ENCODE measurements at regions not wholly inside any gene's neighbourhood (a gene's known extent, or its start where the extent isn't known, plus 50 kb on each side); places are given as distances from the start of the nearest gene placed in this dataset.

DNA sequence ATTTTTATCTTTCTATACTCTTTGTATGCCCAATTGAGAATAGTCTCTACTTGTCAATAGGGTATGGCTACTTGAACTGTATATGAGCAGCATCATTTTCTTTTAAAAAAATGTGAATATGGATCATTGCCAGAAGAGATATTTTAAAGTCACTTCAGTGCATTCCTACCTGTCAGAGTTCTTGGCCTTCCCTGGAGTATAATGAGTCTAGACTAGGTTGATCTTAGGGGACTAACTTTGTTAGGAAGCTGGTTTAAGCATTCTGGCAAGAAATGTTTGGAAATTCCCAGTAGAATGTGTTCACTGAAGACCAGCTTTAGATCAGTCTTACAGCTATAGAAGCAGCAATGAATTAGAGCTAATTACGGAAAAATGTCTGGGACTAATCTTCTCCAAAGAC, 178.2 kb downstream of the FAT4 start:
- in situ Hi-C loops (cut with HindIII; ENCODE audit: low pct_unique_long_range_greater_than_20kb, low sequenced_read_pairs) = no loop called here
- no peak for DNase-seq (ENCODE audit: low read depth)

DNA sequence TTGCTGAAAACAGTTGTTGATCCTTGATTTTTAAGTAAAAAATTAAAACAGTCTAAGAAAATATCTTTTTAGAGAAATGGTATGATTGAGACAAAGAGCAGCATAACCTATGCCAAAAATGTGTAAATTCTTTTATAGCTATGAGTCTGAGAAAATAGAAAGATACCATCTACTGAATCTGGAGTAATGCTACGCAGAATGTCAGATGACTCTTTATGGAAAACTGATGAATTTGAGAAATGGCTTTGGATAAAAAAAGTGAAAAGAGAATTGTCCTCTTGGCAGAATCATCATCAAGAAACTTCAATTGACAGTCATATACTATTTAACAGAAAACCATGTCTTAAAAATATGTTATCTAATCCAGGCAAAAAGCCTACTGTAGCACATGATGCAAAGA, 183.1 kb downstream of the FAT4 start:
- in situ Hi-C loops (cut with HindIII; ENCODE audit: low pct_unique_long_range_greater_than_20kb, low sequenced_read_pairs) = no loop called here
- DNase-seq (ENCODE audit: low read depth) = no peak

DNA sequence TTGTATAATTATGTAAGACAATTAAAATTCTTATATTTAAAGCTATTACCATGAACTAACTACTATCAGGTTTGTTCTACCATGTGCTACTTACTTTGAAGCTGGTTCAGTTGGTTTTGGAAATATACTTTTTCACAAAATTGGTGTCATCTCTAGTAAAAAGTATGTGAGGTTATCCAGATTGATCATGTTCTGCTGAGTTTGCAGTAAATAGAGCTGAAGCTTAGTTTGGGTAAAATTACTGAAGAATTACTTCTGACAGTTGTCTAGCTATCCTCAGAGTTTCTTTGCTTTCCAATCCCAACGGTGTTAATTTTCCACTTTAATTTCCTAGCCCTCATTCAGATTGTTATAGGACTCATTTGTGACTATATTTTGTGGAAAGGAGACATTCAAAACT, 184.2 kb downstream of the FAT4 start:
- in situ Hi-C loops (cut with HindIII; ENCODE audit: low pct_unique_long_range_greater_than_20kb, low sequenced_read_pairs) = no loop called here
- no peak for DNase-seq (ENCODE audit: low read depth)

DNA sequence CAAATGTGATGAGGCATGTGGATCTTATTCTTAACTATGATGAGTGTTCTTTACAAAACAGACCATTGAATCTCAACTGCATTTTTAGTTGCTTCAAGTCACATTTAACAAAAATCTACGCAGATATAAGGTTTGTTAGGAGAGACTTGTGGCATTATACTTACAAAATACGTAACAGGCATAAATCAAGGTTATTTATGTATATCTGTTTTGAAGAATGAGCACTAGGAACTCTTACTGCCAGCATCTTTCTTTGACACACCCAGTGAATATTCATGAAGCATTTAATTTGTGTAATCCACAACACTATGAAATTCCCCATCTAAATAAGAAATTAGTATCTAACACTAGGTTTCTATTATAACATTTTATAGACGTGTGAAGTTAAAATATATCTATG, 186.3 kb downstream of the FAT4 start:
- in situ Hi-C loops (cut with HindIII; ENCODE audit: low pct_unique_long_range_greater_than_20kb, low sequenced_read_pairs) = no loop called here
- no peak for DNase-seq (ENCODE audit: low read depth)

GRCh38 chr4:125501568-125501967, 186.8 kb downstream of the FAT4 start:
- in situ Hi-C loops (cut with HindIII; ENCODE audit: low pct_unique_long_range_greater_than_20kb, low sequenced_read_pairs) = no loop called here

DNA sequence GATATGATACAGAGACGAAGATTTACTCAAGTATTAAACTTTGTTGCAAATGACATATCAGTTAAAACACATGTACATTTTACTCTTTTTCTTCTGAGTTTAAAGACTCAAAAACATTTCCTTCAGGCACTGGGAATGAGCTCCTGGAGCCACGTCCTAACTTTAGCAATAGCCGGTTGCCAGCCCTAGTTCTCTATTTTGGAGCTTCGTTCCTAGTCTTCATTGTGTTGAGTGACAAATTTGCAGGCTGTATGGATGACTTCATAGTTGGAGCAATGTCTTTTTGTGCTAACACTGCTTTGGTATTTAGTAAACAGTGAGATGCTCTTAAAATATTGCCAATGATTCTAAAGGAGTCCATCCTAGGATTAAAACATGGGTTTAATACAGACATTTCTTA, 190.9 kb downstream of the FAT4 start:
- DNase-seq (ENCODE audit: low read depth) = no peak
- in situ Hi-C loops (cut with HindIII; ENCODE audit: low pct_unique_long_range_greater_than_20kb, low sequenced_read_pairs) = no loop called here

More at GRCh38 chr4:125501568-125501967, 186.8 kb downstream of the FAT4 start:
- DNase-seq (ENCODE audit: low read depth) = no peak

DNA sequence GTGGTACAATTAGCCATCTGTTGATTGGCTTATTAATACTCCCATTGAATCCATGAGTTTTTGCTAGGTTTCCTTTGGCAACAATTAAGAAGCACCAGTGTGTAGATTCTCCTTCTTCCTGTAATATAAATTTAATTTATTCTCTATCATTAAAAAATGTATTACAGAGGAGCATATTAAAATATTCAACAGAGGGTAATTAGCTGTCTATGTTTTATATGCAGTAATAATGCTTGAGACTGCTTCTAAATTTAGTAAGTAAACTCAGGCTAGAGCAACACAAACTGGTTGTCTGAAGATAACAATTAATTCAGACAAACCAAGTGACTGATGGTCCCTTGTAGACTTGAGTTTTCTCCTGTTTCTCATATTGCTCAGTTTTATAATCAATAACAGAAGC, 192.4 kb downstream of the FAT4 start:
- in situ Hi-C loops (cut with HindIII; ENCODE audit: low pct_unique_long_range_greater_than_20kb, low sequenced_read_pairs) = no loop called here
- no peak for DNase-seq (ENCODE audit: low read depth)

GRCh38 chr4:125511715-125512114, 197.0 kb downstream of the FAT4 start:
- in situ Hi-C loops (cut with HindIII; ENCODE audit: low pct_unique_long_range_greater_than_20kb, low sequenced_read_pairs) = no loop called here
- no peak for DNase-seq (ENCODE audit: low read depth)

DNA sequence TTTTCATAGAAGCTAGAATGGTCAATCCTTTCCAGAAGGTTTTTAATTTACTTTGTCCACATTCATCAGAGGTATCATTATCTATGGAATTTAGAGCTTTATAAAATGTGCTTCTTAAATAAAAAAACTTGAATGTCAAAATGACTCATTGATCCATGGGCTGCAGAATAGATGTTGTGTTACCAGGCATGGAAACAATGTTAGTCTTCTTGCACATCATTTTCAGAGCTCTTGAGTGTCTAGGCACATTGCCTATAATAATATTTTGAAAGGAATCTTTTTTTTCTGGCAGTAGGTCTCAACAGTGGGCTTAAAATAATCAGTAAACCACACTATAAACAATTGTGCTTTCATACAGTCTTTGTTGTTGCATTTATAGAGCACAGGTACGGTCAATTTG, 200.3 kb downstream of the FAT4 start:
- in situ Hi-C loops (cut with HindIII; ENCODE audit: low pct_unique_long_range_greater_than_20kb, low sequenced_read_pairs) = no loop called here
- no peak for DNase-seq (ENCODE audit: low read depth)

- in situ Hi-C loops (cut with HindIII; ENCODE audit: low pct_unique_long_range_greater_than_20kb, low sequenced_read_pairs) = no loop called here
- no peak for DNase-seq (ENCODE audit: low read depth)
Measured at GRCh38 chr4:125517831-125518230, 203.1 kb downstream of the FAT4 start.

- in situ Hi-C loops (cut with HindIII; ENCODE audit: low pct_unique_long_range_greater_than_20kb, low sequenced_read_pairs) = no loop called here
Measured at GRCh38 chr4:125518281-125518680, 203.5 kb downstream of the FAT4 start.

DNA sequence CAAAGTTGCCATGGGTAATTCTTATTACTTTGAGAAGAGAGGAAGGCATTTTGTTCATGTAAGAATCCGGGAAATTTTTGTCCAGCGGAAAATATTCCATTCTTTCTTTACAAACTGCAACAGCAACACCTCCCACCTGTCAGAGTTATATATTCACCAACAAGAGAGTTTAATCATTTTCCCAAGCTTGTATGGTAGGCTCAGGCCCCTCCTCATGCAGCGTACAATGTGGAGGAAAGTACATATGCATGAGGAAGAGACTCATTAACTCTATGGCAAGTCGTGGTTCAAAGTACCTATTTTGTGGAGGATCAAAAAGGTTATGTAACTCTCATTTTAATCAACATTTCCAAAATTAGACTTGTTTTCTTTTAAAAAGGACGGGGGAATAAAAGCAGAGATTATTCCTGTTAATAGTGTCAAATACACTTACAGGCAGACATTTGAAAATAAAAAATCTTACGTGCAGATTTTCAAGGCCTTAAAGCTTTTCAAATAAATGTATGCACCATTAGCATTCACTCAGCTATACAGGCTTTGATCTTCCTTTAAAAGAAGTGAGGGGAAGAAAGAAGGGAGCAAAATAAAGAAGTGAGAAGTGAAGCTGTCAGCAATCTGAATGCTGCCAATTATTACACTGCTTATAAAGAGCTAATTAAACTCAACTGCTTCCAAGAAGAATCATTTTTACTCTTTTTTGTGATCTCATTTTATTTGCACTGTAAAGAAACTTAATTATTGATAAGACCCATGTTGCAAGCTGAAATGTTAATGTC, 204.8 kb downstream of the FAT4 start:
- in situ Hi-C loops (cut with HindIII; ENCODE audit: low pct_unique_long_range_greater_than_20kb, low sequenced_read_pairs) = no loop called here
- no peak for DNase-seq (ENCODE audit: low read depth)

More at GRCh38 chr4:125518281-125518680, 203.5 kb downstream of the FAT4 start:
- no peak for DNase-seq (ENCODE audit: low read depth)

GRCh38 chr4:125520258-125520990, 205.7 kb downstream of the FAT4 start:
- in situ Hi-C loops (cut with HindIII; ENCODE audit: low pct_unique_long_range_greater_than_20kb, low sequenced_read_pairs) = no loop called here
- no peak for DNase-seq (ENCODE audit: low read depth)

- in situ Hi-C loops (cut with HindIII; ENCODE audit: low pct_unique_long_range_greater_than_20kb, low sequenced_read_pairs) = no loop called here
- DNase-seq (ENCODE audit: low read depth) = no peak
Measured at GRCh38 chr4:125522588-125522987, 207.8 kb downstream of the FAT4 start.

DNA sequence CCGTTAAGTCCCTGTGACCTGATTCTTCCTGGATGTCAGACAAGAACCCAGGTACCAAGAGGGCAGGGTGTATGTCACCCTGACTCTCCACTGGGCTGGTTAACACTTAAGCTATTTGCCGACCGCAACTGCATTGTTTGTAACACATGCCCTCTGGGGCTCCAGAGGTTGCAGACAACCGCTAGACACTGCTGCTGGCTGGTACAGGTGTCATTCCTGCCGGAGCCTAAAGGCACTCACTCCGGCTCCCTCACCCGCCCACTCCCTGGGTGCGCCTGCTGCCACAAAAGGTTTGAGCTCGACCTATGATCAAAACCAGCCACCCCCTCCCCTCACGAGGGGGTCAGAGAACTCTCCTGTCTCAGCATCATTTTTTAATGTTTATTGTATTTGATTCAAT, 208.2 kb downstream of the FAT4 start:
- in situ Hi-C loops (cut with HindIII; ENCODE audit: low pct_unique_long_range_greater_than_20kb, low sequenced_read_pairs) = no loop called here
- DNase-seq (ENCODE audit: low read depth) = no peak

DNA sequence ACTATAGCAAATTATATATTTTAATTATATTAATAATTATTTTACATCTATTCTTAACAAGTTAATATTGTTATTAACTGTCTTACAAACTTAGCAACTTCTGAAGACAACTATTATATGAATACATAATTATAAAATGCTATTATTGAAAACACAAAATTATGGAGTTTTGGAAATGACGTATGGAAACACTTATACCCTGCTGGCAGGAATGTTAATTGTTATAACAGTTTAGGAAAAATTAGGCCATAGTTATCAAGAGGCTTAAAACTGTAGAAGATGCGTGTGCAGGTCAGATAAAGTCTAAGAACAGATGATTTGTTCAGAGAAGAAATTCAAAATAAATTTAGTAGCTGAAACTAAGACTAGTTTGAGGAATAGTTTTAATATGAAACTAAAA, 211.7 kb downstream of the FAT4 start:
- in situ Hi-C loops (cut with HindIII; ENCODE audit: low pct_unique_long_range_greater_than_20kb, low sequenced_read_pairs) = no loop called here
- DNase-seq (ENCODE audit: low read depth) = no peak

DNA sequence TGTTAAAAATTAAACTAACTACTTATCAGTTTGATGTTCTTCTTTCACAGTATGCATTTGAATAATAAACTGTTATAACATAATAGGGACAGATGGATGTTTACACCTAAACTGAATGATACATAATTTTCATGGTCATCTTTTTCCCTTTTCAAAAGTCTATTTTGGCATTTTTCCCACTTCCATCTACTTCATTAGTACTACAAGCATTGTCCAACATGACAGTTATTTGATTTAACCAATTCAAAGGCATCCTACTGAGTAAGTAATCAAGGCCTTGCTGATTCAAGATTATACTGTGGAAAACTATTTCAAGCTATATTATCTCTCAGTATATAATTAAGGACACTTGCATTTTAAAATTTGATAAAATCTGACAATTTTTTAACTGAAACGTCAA, 212.9 kb downstream of the FAT4 start:
- in situ Hi-C loops (cut with HindIII; ENCODE audit: low pct_unique_long_range_greater_than_20kb, low sequenced_read_pairs) = no loop called here
- DNase-seq (ENCODE audit: low read depth) = no peak

GRCh38 chr4:125529071-125529470, 214.3 kb downstream of the FAT4 start:
- DNase-seq (ENCODE audit: low read depth) = no peak
- in situ Hi-C loops (cut with HindIII; ENCODE audit: low pct_unique_long_range_greater_than_20kb, low sequenced_read_pairs) = no loop called here

GRCh38 chr4:125538670-125539069, 223.9 kb downstream of the FAT4 start:
- in situ Hi-C loops (cut with HindIII; ENCODE audit: low pct_unique_long_range_greater_than_20kb, low sequenced_read_pairs) = no loop called here
- DNase-seq (ENCODE audit: low read depth) = no peak

GRCh38 chr4:125539691-125540090, 224.9 kb downstream of the FAT4 start:
- no peak for DNase-seq (ENCODE audit: low read depth)
- in situ Hi-C loops (cut with HindIII; ENCODE audit: low pct_unique_long_range_greater_than_20kb, low sequenced_read_pairs) = no loop called here

Data from Caki2 (cell line).